Head of caudate nucleus (tissue), 42 donors: ENCODE measurements at regions not wholly inside any gene's neighbourhood (a gene's known extent, or its start where the extent isn't known, plus 50 kb on each side); places are given as distances from the start of the nearest gene placed in this dataset.
"Not testable (repeated sequence)": the region's sequence is repeated elsewhere in the genome, so short reads cannot be mapped to it uniquely, and the experiment has no call there.

Experiments
- DNase-seq, 42 donors: peaks; one replicate each; pipeline versions ENCODE4 v3.0.0 to v3.0.0-alpha.2; 2020 to 2021; ENCODE audit warnings: mixed read lengths in 7 of 42
- intact Hi-C: fragments of 100-400 bp; cut with DNase I; formaldehyde crosslinking; loops from one replicate; pipeline ENCODE4 v1.15.0; 2022

- DNase-seq: no peak
- intact Hi-C loops: no loop called here
These were observed 116.5 kb downstream of the CD24 start for GRCh38 chr6:106857771-106858652.

DNA sequence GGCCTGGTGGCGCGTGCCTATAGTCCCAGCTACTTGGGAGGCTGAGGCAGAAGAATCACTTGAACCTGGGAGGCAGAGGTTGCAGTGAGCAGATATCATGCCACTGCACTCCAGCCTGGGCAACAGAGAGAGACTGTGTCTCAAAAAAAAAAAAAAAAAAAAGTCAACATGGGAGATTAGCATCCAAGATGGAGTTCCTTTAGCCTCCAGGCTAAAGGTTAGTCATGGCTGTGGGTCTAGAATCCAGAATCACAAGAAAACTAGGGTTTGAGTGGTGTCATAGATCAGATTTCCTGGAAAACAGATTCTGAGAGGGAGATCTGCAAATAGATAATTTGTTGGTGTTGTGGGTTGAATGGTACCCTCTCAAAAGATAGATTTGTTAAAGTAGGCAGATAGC, 117.2 kb downstream of the CD24 start:
- DNase-seq, intact Hi-C loops: not testable (repeated sequence)

DNA sequence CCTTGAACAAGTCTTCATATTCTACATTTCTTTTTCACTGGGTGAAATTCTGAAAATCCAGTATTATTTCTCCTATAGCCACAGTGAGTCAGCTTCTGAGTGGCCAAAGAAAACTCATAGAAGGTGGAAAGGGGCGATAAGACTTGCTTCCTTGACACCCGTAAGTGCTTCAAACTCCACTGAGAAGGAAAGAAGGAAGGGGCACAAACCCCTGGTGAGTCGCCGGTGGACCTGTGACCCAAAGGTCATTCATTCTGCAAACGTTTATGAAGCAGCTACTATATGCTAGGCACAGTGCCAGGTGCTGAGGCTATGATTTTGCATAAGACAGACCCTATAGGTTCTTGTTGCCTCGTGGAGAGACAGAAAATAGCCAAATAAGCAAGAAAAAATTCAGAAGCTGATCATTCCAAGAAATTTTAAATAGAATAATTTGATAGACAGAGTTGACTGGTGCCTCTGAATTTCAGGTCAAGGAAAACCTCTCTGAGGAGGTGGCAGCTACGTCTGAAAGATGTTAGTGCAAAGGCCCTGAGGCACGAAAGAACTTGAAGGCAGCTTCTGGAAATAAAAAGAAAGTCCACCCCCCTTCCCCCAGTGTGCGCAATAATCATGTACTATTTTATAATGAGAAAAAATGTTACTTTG, 118.2 kb downstream of the CD24 start:
- intact Hi-C loops: no loop called here
- no peak for DNase-seq

GRCh38 chr6:106855117-106855516, 119.4 kb downstream of the CD24 start:
- no peak for DNase-seq
- intact Hi-C loops: no loop called here

- DNase-seq: no peak
These were observed 124.7 kb downstream of the CD24 start for GRCh38 chr6:106849676-106850332.

GRCh38 chr6:106849120-106849519, 125.4 kb downstream of the CD24 start:
- intact Hi-C loops: no loop called here
- DNase-seq: no peak

More at GRCh38 chr6:106849676-106850332, 124.7 kb downstream of the CD24 start:
- intact Hi-C loops: no loop called here

- intact Hi-C loops: no loop called here
- no peak for DNase-seq
These were observed 127.4 kb downstream of the CD24 start for GRCh38 chr6:106847116-106847515.

DNA sequence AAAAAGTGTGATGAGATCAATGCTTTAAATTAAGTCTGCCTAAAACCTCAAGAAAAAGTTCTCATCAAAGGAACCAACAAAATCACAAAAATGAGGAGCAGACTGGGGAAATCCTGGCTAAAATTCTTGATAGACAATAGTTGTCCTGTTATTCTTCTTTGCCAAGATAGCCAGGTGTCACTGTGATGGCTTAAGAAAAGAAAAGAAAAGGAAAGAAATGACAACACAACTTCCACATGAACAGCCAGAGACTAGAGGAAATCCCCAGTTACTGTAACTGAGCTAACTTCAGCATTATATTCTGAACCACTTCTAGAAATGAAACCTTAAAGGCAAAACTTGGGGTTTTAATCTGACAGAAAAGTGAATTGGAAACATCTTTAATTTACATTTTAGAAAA, 129.6 kb downstream of the CD24 start:
- no peak for DNase-seq
- intact Hi-C loops: no loop called here

- no peak for DNase-seq
- intact Hi-C loops: no loop called here
These were observed 141.6 kb downstream of the CD24 start for GRCh38 chr6:106832766-106833510.

GRCh38 chr6:106830930-106831329, 143.6 kb downstream of the CD24 start:
- intact Hi-C loops: no loop called here
- DNase-seq: no peak

GRCh38 chr6:106829451-106829850, 145.1 kb downstream of the CD24 start:
- DNase-seq: no peak
- intact Hi-C loops: no loop called here

DNA sequence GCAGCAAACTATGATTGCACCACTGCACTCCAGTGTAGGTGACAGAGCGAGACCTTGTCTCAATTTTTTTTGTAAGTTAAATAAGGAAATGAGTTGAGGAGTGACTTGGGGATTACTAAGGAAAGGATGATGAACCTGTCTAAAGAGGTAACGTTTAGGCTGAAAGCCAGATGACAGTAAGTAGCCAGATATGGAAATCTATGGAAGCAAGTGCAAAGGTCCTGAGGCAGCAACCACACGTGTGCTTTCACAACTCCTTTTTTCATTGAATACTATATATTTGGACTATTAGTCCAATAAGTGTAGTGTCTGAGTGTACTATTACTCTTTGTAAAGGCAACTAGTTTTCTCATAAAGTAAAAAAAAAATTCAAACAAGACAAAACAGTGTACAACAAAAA, 147.4 kb downstream of the CD24 start:
- intact Hi-C loops: no loop called here
- DNase-seq: no peak

DNA sequence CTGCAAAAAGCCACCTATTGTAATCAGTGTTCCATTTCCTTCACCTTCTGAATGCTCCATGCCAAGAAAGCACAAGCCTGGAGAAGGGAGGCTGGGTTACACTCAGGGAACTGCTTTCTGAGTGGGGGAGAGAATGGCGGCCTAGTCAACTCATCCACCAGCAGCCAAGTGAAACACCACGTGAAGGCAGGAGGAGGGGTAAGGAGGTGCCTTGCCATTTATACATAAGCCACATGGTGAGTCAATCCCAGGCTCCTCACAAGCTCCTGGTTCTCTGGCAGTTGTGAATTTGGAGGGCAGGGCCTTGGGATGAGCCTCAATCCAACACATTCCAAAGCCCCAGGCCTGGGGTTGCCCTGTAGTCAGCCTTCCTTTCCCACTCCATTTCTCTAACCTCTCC, 149.4 kb downstream of the CD24 start:
- intact Hi-C loops: no loop called here
- no peak for DNase-seq

DNA sequence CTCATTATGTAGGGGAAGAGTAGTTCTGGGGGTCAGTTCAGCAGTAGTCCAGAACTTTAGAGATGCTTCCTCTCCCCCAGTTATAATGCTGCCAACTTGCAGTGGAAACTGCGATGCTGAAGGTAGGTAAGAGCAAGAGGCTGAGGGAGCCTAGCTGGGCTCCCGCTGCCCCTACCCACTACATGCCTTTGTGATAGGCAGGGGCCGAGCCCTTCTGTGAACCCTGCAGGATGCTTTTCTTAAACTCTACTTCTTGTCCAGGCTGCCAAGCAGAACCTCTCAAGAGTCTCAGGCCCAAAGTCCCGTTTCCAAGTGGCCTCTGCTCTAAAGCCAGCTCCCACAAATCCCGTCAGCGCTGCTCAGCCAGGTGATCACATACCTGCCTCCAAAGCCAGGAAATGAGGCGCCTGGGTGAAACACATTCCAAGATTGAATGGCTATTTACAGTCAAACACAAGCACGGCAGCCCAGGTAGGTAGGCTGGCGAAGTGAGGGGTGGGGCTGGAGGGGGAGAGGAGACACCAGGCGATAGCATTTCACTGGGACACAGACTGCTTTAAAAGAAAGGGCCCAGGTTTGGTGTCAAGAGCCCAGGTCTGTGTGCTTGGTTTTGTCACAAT, 150.7 kb downstream of the CD24 start:
- no peak for DNase-seq
- intact Hi-C loops: no loop called here

DNA sequence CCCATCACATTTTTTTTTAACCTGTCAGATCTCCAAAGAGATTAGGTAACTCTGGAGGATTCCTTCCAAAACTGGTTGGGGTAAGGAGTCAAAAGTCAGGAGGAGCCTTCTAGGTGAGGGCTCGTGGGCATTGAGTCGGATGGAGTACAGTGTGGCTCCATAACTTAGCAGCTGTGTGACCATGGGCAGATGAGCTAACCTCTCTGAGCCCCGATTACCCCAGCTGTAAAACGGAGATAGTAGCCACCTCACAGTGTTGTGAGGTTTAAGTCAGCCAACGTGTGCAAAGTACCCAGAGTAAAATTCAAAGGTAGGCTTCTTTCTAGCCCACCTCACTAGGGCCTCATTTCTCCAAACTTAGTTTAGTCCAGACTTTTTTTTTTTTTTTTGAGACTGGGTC, 151.5 kb downstream of the CD24 start:
- DNase-seq: no peak
- intact Hi-C loops: no loop called here

- DNase-seq: no peak
- intact Hi-C loops: no loop called here
These were observed 154.1 kb downstream of the CD24 start for GRCh38 chr6:106820412-106820852.

GRCh38 chr6:106811088-106811686, 163.3 kb downstream of the CD24 start:
- intact Hi-C loops: no loop called here

DNA sequence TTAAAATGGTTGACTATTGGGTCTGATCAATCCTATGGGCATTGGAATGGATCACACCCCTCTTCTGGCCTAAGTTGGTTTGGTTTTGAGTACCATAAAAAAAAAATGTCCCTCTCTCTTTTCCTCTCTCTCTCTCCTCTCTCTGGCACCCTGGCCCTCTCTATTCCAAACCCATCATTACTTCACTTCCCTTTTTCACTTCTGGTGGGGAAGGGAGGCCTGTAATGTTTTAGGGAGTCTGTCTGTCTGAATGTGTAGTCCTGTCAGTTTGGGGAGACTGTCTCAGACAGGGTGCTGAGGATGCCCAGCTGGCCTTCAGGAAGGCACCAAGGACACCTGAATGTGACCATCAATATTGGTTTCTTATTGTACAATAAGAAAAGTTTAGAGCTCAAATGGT, 165.8 kb downstream of the CD24 start:
- no peak for DNase-seq
- intact Hi-C loops: no loop called here

More at GRCh38 chr6:106811088-106811686, 163.3 kb downstream of the CD24 start:
- DNase-seq: no peak
